ENCODE measurements at regions not wholly inside any gene's neighbourhood (a gene's known extent, or its start where the extent isn't known, plus 50 kb on each side); places are given as distances from the start of the nearest gene placed in this dataset.
"Not testable (repeated sequence)": the region's sequence is repeated elsewhere in the genome, so short reads cannot be mapped to it uniquely, and the experiment has no call there.

GRCh38 chr14:105663323-105663722 is 136.9 kb downstream of the TMEM121 start:
- POLR2A ChIA-PET = not testable (repeated sequence)

GRCh38 chr14:105663818-105664596 is 137.6 kb downstream of the TMEM121 start:
- H3K4me3 Mint-ChIP-seq; H4K20me1 ChIP-seq (ENCODE audit: control insufficient read depth, insufficient read depth, low read length, poor library complexity, severe bottlenecking); CTCF ChIA-PET; DNase-seq; H2AFZ ChIP-seq (ENCODE audit: insufficient read depth, low read depth, low read length, poor library complexity, severe bottlenecking); H3K27ac ChIP-seq (ENCODE audit: low read length in 2 of 2); H3K27me3 ChIP-seq (replicated peaks in 1 of 4; ENCODE audit: control extremely low read depth in 1 of 4, control insufficient read depth in 3 of 4, insufficient read depth in 4 of 4, low read length in 3 of 4); H3K4me2 ChIP-seq (replicated peaks; ENCODE audit: low read depth, low read length, poor library complexity, severe bottlenecking); H3K27me3 Mint-ChIP-seq; intact Hi-C loops (cut with micrococcal nuclease); H3K4me3 ChIP-seq (ENCODE audit: control extremely low read depth in 1 of 5, extremely low read depth in 1 of 5, insufficient read depth in 1 of 5, low read depth in 2 of 5, low read length in 4 of 5); ATAC-seq (ENCODE audit: low read depth); POLR2A ChIA-PET; H3K79me2 ChIP-seq (ENCODE audit: control insufficient read depth, insufficient read depth, low read length); H3K9me3 ChIP-seq (ENCODE audit: control extremely low read depth in 1 of 3, control insufficient read depth in 2 of 3, insufficient read depth in 1 of 3, low read length in 2 of 3); H3K27ac Mint-ChIP-seq; H3K9ac ChIP-seq (ENCODE audit: low read length): not testable (repeated sequence)
- peaks cover 0 to 13% of the 10 kb centered on the region in 2 experiments for H3K36me3 ChIP-seq (replicated peaks in 1 of 2; ENCODE audit: control extremely low read depth in 1 of 2, control insufficient read depth in 1 of 2, extremely low read depth in 1 of 2, insufficient read depth in 2 of 2, low read length in 1 of 2)
- WGBS (ENCODE audit: insufficient coverage) = 93% methylated on average over 13 of the region's 27 CpGs
- peaks cover 0 to 14% of the 10 kb centered on the region in 2 donors for H3K4me1 ChIP-seq (ENCODE audit: control insufficient read depth in 2 of 2, insufficient read depth in 2 of 2, low read length in 2 of 2)
- Mint-ChIP-seq H3K9me3 (ENCODE audit: insufficient read depth) (peaks cover 12% of the 10 kb centered on the region), H3K4me1 (peaks cover 21% of the 10 kb centered on the region)

More at GRCh38 chr14:105663323-105663722, 136.9 kb downstream of the TMEM121 start:
- H3K27me3 ChIP-seq (replicated peaks in 1 of 4; ENCODE audit: control extremely low read depth in 1 of 4, control insufficient read depth in 3 of 4, insufficient read depth in 4 of 4, low read length in 3 of 4); H3K27ac ChIP-seq (ENCODE audit: low read length in 2 of 2); H3K79me2 ChIP-seq (ENCODE audit: control insufficient read depth, insufficient read depth, low read length); ATAC-seq (ENCODE audit: low read depth); DNase-seq; H3K4me1 ChIP-seq (ENCODE audit: control insufficient read depth in 2 of 2, insufficient read depth in 2 of 2, low read length in 2 of 2); H3K4me3 Mint-ChIP-seq; H3K27me3 Mint-ChIP-seq; H3K27ac Mint-ChIP-seq; H3K4me2 ChIP-seq (replicated peaks; ENCODE audit: low read depth, low read length, poor library complexity, severe bottlenecking); H3K4me3 ChIP-seq (ENCODE audit: control extremely low read depth in 1 of 5, extremely low read depth in 1 of 5, insufficient read depth in 1 of 5, low read depth in 2 of 5, low read length in 4 of 5); H4K20me1 ChIP-seq (ENCODE audit: control insufficient read depth, insufficient read depth, low read length, poor library complexity, severe bottlenecking); H3K9ac ChIP-seq (ENCODE audit: low read length); H2AFZ ChIP-seq (ENCODE audit: insufficient read depth, low read depth, low read length, poor library complexity, severe bottlenecking); CTCF ChIA-PET; intact Hi-C loops (cut with micrococcal nuclease): not testable (repeated sequence)
- H3K36me3 ChIP-seq (replicated peaks in 1 of 2; ENCODE audit: control extremely low read depth in 1 of 2, control insufficient read depth in 1 of 2, extremely low read depth in 1 of 2, insufficient read depth in 2 of 2, low read length in 1 of 2) = peaks cover 0 to 13% of the 10 kb centered on the region in 2 experiments
- Mint-ChIP-seq H3K9me3 (ENCODE audit: insufficient read depth) (peaks cover 16% of the 10 kb centered on the region), H3K4me1 (peaks cover 15% of the 10 kb centered on the region)
- WGBS (ENCODE audit: insufficient coverage) = no CpG with 5 or more reads among the region's 23 CpGs
- peaks cover 0 to 14% (median 6%) of the 10 kb centered on the region in 3 donors for H3K9me3 ChIP-seq (ENCODE audit: control extremely low read depth in 1 of 3, control insufficient read depth in 2 of 3, insufficient read depth in 1 of 3, low read length in 2 of 3)
